Fibroblast of upper back skin (primary cell): ENCODE measurements at regions not wholly inside any gene's neighbourhood (a gene's known extent, or its start where the extent isn't known, plus 50 kb on each side); places are given as distances from the start of the nearest gene placed in this dataset.

Experiments used
- DNase-seq: peaks from one replicate; pipeline ENCODE4 v3.0.0-alpha.2; 2013

GRCh38 chr17:63349478-63350000, 96.6 kb downstream of the CYB561 start:
- DNase-seq = peak; percentile 63

- no peak for DNase-seq
Observed at GRCh38 chr17:63350364-63350763, 95.7 kb downstream of the CYB561 start.

DNA sequence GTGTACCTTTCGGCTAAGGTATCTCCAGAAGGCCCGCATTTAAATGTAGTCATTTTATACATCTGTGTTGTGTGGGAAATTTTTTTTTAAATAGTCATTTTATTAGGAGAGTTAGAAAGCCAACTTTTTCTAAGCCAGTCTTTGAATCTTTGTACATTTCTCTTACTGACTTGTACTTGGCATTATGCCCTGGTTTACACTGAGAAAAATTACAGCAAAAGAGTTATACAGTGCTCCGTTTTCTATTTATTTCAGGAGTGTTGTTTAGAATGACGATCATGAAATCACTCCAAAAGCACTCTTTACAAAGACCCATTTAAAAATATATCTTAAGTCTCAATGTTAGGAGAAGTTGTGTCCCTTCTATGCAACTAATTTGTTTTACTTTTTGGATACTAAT, 91.8 kb downstream of the CYB561 start:
- DNase-seq = no peak

DNA sequence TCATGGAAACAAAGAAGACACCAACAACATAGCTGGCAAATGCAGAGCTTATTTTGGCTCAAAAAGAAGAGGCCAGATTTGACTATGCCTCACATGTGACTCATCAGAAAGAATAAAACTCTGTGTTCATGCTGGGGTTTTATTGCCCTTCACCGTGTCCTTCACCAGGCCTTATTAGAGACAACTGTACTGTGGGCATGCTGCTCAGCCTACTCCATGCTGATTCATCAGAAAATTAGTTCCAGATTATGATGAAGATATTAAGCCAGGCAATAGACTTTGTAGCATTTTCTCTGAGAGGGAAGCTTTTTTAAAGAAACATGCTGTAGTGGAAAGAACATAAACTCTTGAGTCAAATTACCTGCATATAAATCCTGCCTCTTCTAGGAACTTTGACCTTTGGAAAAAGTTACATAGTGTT, 89.8 kb downstream of the CYB561 start:
- DNase-seq = peak; percentile 96

DNA sequence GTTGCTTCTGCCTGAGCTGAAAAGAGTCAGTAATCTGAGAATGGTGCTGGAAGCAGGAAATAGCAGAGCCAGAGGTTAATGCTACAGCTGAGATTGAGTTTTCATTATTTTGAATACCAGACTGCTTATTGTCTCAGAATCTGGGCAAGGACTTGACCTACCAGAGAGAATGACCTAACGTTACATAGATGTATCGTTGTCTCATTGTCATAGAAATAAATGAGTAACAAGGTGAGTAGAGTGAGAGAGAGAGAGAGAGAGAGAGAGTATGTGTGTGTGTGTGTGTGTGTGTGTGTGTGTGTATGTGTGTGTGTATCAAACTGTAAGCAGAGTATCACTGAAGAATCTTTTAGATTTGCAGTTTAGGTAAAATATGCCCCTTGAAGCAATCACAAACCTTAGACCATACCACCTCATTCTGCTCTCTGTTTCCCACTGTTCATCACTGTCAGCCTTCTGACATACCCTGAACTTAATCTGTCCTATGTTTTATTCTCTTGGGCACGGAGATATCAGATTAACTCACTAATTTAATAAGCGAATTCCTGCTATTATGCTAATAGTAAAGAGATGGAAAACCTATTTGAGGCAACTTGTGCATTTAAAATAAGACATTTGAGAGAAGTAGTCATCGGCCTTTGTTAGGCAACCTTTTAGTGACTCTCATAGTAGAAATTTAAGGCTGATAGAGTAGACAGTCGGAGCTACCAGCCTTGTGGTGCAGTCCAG, 87.8 kb downstream of the CYB561 start:
- peak; percentile 93 for DNase-seq

DNA sequence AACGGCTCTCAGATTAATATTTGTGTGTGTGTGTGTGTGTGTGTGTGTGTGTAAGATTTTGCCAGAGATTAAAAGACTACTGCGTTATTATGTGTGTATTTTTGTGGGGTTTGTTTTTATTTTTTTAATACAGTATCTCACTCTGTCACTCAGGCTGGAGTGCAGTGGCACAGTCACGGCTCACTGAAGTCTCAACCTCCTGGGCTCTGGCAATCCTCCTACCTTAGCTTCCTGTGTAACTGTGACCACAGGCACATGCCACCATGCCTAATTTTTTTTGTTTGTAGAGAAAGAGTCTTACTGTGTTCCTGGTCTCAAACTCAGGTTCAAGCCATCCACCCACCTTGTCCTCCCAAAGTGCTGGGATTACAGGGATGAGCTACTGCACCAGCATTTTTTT, 87.2 kb downstream of the CYB561 start:
- no peak for DNase-seq

GRCh38 chr17:63361182-63361581, 84.9 kb downstream of the CYB561 start:
- DNase-seq = no peak

- no peak for DNase-seq
Observed at GRCh38 chr17:63362115-63362514, 84.0 kb downstream of the CYB561 start.

DNA sequence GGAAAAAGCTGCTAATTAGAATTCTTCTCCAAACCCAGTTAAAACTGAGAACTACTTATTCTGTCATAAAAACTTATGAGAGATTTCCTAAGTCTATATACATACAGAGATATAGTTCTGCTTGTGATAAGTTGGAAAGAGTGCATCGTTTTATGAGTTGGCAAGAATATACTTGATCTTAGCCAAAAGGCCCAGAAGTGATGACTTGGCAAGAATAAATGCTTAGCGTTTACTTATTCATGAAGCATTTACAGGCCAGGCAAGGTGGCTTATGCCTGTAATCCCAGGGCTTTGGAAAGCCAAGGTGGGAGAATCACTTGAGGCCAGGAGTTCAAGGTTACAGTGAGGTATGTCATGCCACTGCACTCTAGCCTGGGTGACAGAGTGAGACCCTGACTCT, 81.7 kb downstream of the CYB561 start:
- peak; percentile 63 for DNase-seq

DNA sequence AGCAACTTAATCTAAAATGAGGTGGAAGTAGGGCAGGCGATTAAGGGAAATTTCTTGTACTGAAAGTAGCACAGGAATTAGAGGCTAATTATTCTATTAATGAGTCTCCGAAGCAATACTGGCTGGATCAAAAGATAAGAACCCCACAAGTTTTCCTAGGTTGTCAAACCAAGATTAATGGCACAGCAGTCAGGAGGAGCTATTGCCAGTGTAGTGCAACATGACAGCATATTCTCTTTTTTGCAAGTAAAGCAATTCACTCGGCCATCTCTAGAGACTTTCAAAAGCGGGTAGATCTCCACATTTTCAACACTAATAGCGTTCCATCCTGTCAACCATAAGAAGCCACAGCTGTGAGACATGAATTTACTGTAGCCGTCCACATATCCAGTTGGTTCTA, 81.2 kb downstream of the CYB561 start:
- no peak for DNase-seq

DNA sequence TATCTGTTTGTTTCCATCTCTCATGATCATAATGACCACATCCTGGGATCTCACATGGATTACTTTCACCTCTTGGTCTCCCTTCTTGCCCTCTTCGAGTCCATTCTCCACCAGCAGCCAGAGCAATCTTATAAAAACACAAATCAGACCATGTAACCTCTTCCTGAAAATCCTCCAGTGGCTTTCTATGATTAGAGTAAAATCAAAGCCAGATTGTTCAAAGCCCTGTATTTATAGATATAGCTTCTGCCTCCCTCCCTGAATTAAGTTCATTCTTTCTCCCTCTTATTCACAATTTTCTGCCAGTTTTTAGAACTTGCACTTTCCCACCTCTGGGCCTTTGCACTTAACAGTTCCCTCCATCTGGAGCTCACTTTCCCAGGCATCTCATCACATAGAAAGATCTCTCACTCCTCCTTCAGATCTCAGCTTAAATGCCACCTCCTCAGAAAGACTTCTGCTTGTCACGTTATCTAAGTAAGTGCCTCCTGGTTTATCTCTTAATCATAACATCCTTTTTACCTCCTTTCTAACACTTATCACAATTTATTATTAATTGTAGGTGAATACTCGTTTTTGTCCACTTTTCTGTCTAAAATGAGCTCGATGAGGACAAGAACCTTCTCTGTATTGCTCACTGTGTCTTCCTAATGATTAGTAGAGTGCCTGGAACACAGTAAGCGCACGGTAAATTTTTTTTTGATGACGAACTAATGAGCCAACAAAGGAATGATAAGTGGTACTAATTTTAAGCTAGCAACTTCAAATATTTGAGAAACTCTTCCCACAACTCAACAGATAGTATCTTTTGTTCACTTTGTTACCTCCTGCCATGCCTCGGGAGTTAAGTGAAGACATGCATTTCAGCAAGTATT, 80.5 kb downstream of the CYB561 start:
- DNase-seq = peak; percentile 69

- no peak for DNase-seq
Observed at GRCh38 chr17:63366241-63366566, 79.9 kb downstream of the CYB561 start.

GRCh38 chr17:63369233-63369632, 76.9 kb downstream of the CYB561 start:
- DNase-seq = peak; percentile 47

DNA sequence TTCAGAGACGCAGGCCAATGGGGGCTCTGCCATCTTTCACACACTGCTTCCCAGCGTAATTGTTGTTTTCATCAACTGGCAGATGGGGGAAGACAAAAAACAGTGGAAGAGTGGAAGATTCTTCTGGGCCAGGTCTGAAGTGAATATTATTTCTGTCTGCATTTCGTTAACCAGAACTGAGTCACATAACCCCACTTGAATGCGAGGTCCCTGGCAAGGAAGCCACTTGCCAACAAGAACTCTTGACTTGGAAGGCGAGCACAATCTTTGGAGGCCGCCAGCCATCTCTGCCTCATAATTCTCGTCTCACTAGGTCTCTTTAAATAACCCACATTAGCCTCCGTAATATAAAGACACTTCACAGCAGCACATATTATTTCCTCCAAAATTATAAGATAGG, 75.4 kb downstream of the CYB561 start:
- no peak for DNase-seq

- no peak for DNase-seq
Observed at GRCh38 chr17:63376949-63377348, 69.2 kb downstream of the CYB561 start.

- DNase-seq = no peak
Observed at GRCh38 chr17:63378411-63379375, 67.4 kb downstream of the CYB561 start.

- DNase-seq = no peak
Observed at GRCh38 chr17:63379636-63380035, 66.5 kb downstream of the CYB561 start.

GRCh38 chr17:63381101-63381729, 64.9 kb downstream of the CYB561 start:
- DNase-seq = peak; percentile 77

- no peak for DNase-seq
Observed at GRCh38 chr17:63382136-63382535, 64.0 kb downstream of the CYB561 start.
